ENCODE measurements at regions not wholly inside any gene's neighbourhood (a gene's known extent, or its start where the extent isn't known, plus 50 kb on each side); places are given as distances from the start of the nearest gene placed in this dataset.
A peak's percentile ranks its signal among the peaks of the same experiment; 100 is the strongest.

- no peak overlapping the region for H3K4me3 ChIP-seq (ENCODE audit: control insufficient read depth, low read depth, low read length)
- TF ChIP-seq, protein P1, sequence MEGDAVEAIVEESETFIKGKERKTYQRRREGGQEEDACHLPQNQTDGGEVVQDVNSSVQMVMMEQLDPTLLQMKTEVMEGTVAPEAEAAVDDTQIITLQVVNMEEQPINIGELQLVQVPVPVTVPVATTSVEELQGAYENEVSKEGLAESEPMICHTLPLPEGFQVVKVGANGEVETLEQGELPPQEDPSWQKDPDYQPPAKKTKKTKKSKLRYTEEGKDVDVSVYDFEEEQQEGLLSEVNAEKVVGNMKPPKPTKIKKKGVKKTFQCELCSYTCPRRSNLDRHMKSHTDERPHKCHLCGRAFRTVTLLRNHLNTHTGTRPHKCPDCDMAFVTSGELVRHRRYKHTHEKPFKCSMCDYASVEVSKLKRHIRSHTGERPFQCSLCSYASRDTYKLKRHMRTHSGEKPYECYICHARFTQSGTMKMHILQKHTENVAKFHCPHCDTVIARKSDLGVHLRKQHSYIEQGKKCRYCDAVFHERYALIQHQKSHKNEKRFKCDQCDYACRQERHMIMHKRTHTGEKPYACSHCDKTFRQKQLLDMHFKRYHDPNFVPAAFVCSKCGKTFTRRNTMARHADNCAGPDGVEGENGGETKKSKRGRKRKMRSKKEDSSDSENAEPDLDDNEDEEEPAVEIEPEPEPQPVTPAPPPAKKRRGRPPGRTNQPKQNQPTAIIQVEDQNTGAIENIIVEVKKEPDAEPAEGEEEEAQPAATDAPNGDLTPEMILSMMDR (conservative IDR thresholded peaks at IDR 0.05; ENCODE audit: control insufficient read depth, insufficient read depth, low read depth, low read length) = no peak
- peak; percentile 51 for DNase-seq (ENCODE audit: low read depth)
Measured at GRCh38 chr12:19710811-19711793, 271.8 kb downstream of the AEBP2 start.

- TF ChIP-seq, protein P1 (conservative IDR thresholded peaks at IDR 0.05; ENCODE audit: control insufficient read depth, insufficient read depth, low read depth, low read length) = no peak
- DNase-seq (ENCODE audit: low read depth) = peak; percentile 91
Measured at GRCh38 chr12:19712041-19712440, 272.7 kb downstream of the AEBP2 start.

DNA sequence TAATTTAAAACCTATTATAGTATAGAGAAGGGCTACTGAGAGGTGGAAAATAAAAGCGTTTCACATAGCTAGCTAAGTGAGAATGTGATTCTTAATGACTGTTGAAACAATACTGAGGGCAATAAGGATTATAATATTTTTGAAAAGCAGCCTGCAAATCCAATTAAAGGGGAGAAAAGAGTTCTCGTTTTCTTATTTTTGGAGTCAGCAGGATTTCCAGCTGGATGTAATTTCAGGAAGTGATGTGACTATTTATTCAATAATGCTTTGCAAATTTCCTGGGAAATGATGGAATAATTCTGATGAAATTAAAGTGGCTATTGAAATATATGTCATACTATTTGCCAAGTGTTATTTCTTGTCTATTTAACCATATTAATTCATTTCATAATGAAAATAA lies 279.1 kb downstream of the AEBP2 start:
- TF ChIP-seq, protein P1 (conservative IDR thresholded peaks at IDR 0.05; ENCODE audit: control insufficient read depth, insufficient read depth, low read depth, low read length) = no peak
- H3K4me3 ChIP-seq (ENCODE audit: control insufficient read depth, low read depth, low read length) = no peak overlapping the region
- DNase-seq (ENCODE audit: low read depth) = no peak

More at GRCh38 chr12:19712041-19712440, 272.7 kb downstream of the AEBP2 start:
- no peak overlapping the region for H3K4me3 ChIP-seq (ENCODE audit: control insufficient read depth, low read depth, low read length)

- H3K4me3 ChIP-seq (ENCODE audit: control insufficient read depth, low read depth, low read length) = no peak overlapping the region
- no peak for DNase-seq (ENCODE audit: low read depth)
- TF ChIP-seq, protein P1 (conservative IDR thresholded peaks at IDR 0.05; ENCODE audit: control insufficient read depth, insufficient read depth, low read depth, low read length) = no peak
Measured at GRCh38 chr12:19719672-19720071, 280.4 kb downstream of the AEBP2 start.

- DNase-seq (ENCODE audit: low read depth) = no peak
- TF ChIP-seq, protein P1 (conservative IDR thresholded peaks at IDR 0.05; ENCODE audit: control insufficient read depth, insufficient read depth, low read depth, low read length) = no peak
- no peak overlapping the region for H3K4me3 ChIP-seq (ENCODE audit: control insufficient read depth, low read depth, low read length)
Measured at GRCh38 chr12:19726122-19726521, 286.8 kb downstream of the AEBP2 start.

DNA sequence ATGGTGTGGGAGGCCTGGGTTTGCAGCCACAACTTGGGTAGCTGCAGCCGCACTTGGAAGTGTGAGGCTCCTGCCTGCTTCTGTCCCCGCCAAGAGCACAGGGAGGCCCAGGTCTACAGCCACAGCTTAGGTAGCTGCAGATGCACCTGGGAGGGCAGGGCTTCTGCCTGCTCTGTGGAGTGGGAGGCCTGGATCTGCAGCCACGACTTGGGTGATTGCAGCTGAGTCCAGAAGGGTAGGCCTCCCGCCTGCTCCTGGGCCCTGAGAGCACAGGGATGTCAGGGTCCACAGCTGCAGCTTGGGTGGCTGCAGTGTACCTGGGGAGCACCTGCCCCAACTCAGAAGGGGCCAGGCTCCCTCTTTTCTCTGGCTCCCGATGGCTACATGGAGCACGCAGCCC lies 287.3 kb downstream of the AEBP2 start:
- DNase-seq (ENCODE audit: low read depth) = no peak
- TF ChIP-seq, protein P1 (conservative IDR thresholded peaks at IDR 0.05; ENCODE audit: control insufficient read depth, insufficient read depth, low read depth, low read length) = no peak
- H3K4me3 ChIP-seq (ENCODE audit: control insufficient read depth, low read depth, low read length) = no peak overlapping the region
